CD4-positive, alpha-beta T cell treated with Interleukin-1 beta for 1 hour (primary cell): ENCODE measurements at regions not wholly inside any gene's neighbourhood (a gene's known extent, or its start where the extent isn't known, plus 50 kb on each side); places are given as distances from the start of the nearest gene placed in this dataset.
A peak's percentile ranks its signal among the peaks of the same experiment; 100 is the strongest.

Experiments used
- DNase-seq, 2 donors: peaks; one replicate each; pipeline ENCODE4 v3.0.0-alpha.2; 2020 to 2022

- no peak for DNase-seq
Measured at GRCh38 chr15:94098921-94099573, 132.3 kb upstream of the MCTP2 start.

- no peak for DNase-seq
Measured at GRCh38 chr15:94097552-94097951, 133.8 kb upstream of the MCTP2 start.

- no peak for DNase-seq
Measured at GRCh38 chr15:94094310-94094709, 137.1 kb upstream of the MCTP2 start.

GRCh38 chr15:94086341-94086740 is 145.0 kb upstream of the MCTP2 start:
- no peak for DNase-seq

GRCh38 chr15:94083467-94084052 is 147.8 kb upstream of the MCTP2 start:
- DNase-seq = no peak

- no peak for DNase-seq
Measured at GRCh38 chr15:94081829-94082228, 149.5 kb upstream of the MCTP2 start.

- no peak for DNase-seq
Measured at GRCh38 chr15:94080989-94081605, 150.3 kb upstream of the MCTP2 start.

GRCh38 chr15:94080416-94080815 is 150.9 kb upstream of the MCTP2 start:
- no peak for DNase-seq

- DNase-seq = no peak
Measured at GRCh38 chr15:94079968-94080367, 151.4 kb upstream of the MCTP2 start.

GRCh38 chr15:94079459-94079858 is 151.9 kb upstream of the MCTP2 start:
- DNase-seq = no peak

- DNase-seq = no peak
Measured at GRCh38 chr15:94077938-94078337, 153.4 kb upstream of the MCTP2 start.

GRCh38 chr15:94075349-94075748 is 156.0 kb upstream of the MCTP2 start:
- no peak for DNase-seq

- peak in 1 of 2 donors; percentile 11 for DNase-seq
Measured at GRCh38 chr15:94070356-94071295, 160.7 kb upstream of the MCTP2 start.

GRCh38 chr15:94069844-94070243 is 161.5 kb upstream of the MCTP2 start:
- DNase-seq = no peak

GRCh38 chr15:94066811-94067210 is 164.6 kb upstream of the MCTP2 start:
- DNase-seq = no peak

GRCh38 chr15:94066046-94066445 is 165.3 kb upstream of the MCTP2 start:
- DNase-seq = no peak

- DNase-seq = no peak
Measured at GRCh38 chr15:94064676-94065313, 166.6 kb upstream of the MCTP2 start.

GRCh38 chr15:94061041-94061440 is 170.3 kb upstream of the MCTP2 start:
- no peak for DNase-seq

GRCh38 chr15:94059013-94059587 is 172.3 kb upstream of the MCTP2 start:
- DNase-seq = no peak

GRCh38 chr15:94057305-94057704 is 174.1 kb upstream of the MCTP2 start:
- DNase-seq = no peak

- no peak for DNase-seq
Measured at GRCh38 chr15:94056314-94056713, 175.0 kb upstream of the MCTP2 start.

- no peak for DNase-seq
Measured at GRCh38 chr15:94053626-94054025, 177.7 kb upstream of the MCTP2 start.

- DNase-seq = no peak
Measured at GRCh38 chr15:94052711-94053110, 178.7 kb upstream of the MCTP2 start.
